H1 (cell line): ENCODE measurements at regions not wholly inside any gene's neighbourhood (a gene's known extent, or its start where the extent isn't known, plus 50 kb on each side); places are given as distances from the start of the nearest gene placed in this dataset.

Experiments used
- CTCF ChIA-PET: fragments of 300-600 bp; sonication (Branson Sonifier 250); formaldehyde crosslinking; loops from one replicate; lab custom pipeline; 2021; ENCODE audit not compliant: partially characterized antibody; lab: Charles Lee
- POLR2A ChIA-PET: fragments of 300-600 bp; sonication (Branson Sonifier 250); formaldehyde crosslinking; loops from one replicate; lab custom pipeline; 2021; ENCODE audit warnings: inconsistent platforms; ENCODE audit not compliant: partially characterized antibody; lab: Charles Lee
- DNase-seq, 2 experiments: peaks; one replicate each; pipeline versions ENCODE4 v3.0.0 to v3.0.0-alpha.2; 2010 to 2022; ENCODE audit warnings: low spot score in 2 of 2, low read depth in 1 of 2, mixed read lengths in 1 of 2
- FAIRE-seq: peaks from 2 replicates; lab custom pipeline; 2011; peaks lifted over from hg19 to GRCh38; lab: Jason Lieb, UNC
- H2AFZ ChIP-seq: 2 replicates; pipeline ENCODE4 v1.8.1; 2012; ENCODE audit warnings: low read length, inconsistent platforms
- H2AK5ac ChIP-seq: 2 replicates; pipeline ENCODE4 v1.6.1; 2013; ENCODE audit warnings: low read depth, low read length
- H2BK120ac ChIP-seq: replicated peaks from 2 replicates; pipeline ENCODE3; 2013; ENCODE audit warnings: low read depth, low read length, inconsistent platforms
- H2BK12ac ChIP-seq: 2 replicates; pipeline ENCODE4 v1.6.1; 2013; ENCODE audit warnings: low read depth, low read length
- H2BK15ac ChIP-seq: 2 replicates; pipeline ENCODE4 v1.6.1; 2013; ENCODE audit warnings: low read length
- H2BK20ac ChIP-seq: 2 replicates; pipeline ENCODE4 v1.6.1; 2013; ENCODE audit warnings: low read length
- H2BK5ac ChIP-seq: 2 replicates; pipeline ENCODE4 v1.6.1; 2013; ENCODE audit warnings: low read depth, low read length
- H3K14ac ChIP-seq: 2 replicates; pipeline ENCODE4 v1.6.1; 2013; ENCODE audit warnings: inconsistent platforms; ENCODE audit not compliant: insufficient read length
- H3K18ac ChIP-seq: 2 replicates; pipeline ENCODE4 v1.6.1; 2013; ENCODE audit warnings: low read length; ENCODE audit errors: extremely low read depth
- H3K23ac ChIP-seq: 2 replicates; pipeline ENCODE4 v1.6.1; 2013; ENCODE audit warnings: inconsistent platforms; ENCODE audit not compliant: insufficient read length
- H3K23me2 ChIP-seq: 2 replicates; pipeline ENCODE4 v1.6.1; 2013; ENCODE audit warnings: low read depth, low read length
- H3K27ac ChIP-seq: 2 replicates; pipeline ENCODE4 v1.6.1; 2011; ENCODE audit warnings: low read depth, low read length, inconsistent platforms
- H3K27me3 ChIP-seq, 4 experiments: replicated peaks in 1 of 4; 1 replicate in 1 of 4; 2 replicates in 3 of 4; pipeline versions ENCODE4 v1.6.1 to v1.8.1; 2011 to 2013; ENCODE audit warnings: low read length in 3 of 4, mild to moderate bottlenecking in 3 of 4, inconsistent platforms in 2 of 4, mixed read lengths in 2 of 4, moderate library complexity in 1 of 4; ENCODE audit not compliant: control insufficient read depth in 3 of 4, insufficient read depth in 3 of 4; ENCODE audit errors: extremely low read depth in 1 of 4
- H3K36me3 ChIP-seq, 4 experiments: 2 replicates each; pipeline versions ENCODE4 v1.6.1 to v1.8.1; 2011 to 2013; ENCODE audit warnings: mild to moderate bottlenecking in 4 of 4, low read length in 3 of 4, moderate library complexity in 2 of 4, control low read depth in 1 of 4, inconsistent platforms in 1 of 4; ENCODE audit not compliant: insufficient read depth in 4 of 4, control insufficient read depth in 2 of 4
- H3K4ac ChIP-seq: replicated peaks from 2 replicates; pipeline ENCODE3; 2013; ENCODE audit warnings: low read length, low read depth, mixed read lengths, inconsistent platforms; ENCODE audit not compliant: insufficient read length
- H3K4me1 ChIP-seq, 4 experiments: replicated peaks in 1 of 4; 1 replicate in 1 of 4; 2 replicates in 3 of 4; pipeline versions ENCODE4 v1.6.1 to v1.8.1; 2011 to 2013; ENCODE audit warnings: low read length in 3 of 4, inconsistent platforms in 2 of 4, mixed read lengths in 1 of 4; ENCODE audit not compliant: insufficient read depth in 4 of 4, control insufficient read depth in 3 of 4
- H3K4me2 ChIP-seq, 2 experiments: 2 replicates each; pipeline versions ENCODE4 v1.6.1 to v1.8.1; 2011 to 2013; ENCODE audit warnings: low read depth in 2 of 2, low read length in 2 of 2, control low read depth in 1 of 2, inconsistent platforms in 1 of 2, mild to moderate bottlenecking in 1 of 2; ENCODE audit not compliant: insufficient read depth in 1 of 2
- H3K4me3 ChIP-seq, 4 experiments: fragments of 200-600, 300-600 bp in 1 of 4; sonication (generic), shearing (Covaris generic), sonication (Bioruptor Twin) in 1 of 4; 2 replicates each; pipeline versions ENCODE4 v1.5.1 to v1.8.1; 2011 to 2016; ENCODE audit warnings: low read length in 4 of 4, low read depth in 3 of 4, control low read depth in 2 of 4, inconsistent platforms in 2 of 4, mild to moderate bottlenecking in 2 of 4, mixed read lengths in 1 of 4, moderate library complexity in 1 of 4; ENCODE audit not compliant: insufficient read depth in 2 of 4; ENCODE audit errors: extremely low read depth in 1 of 4
- H3K56ac ChIP-seq: replicated peaks from 2 replicates; pipeline ENCODE3; 2013; ENCODE audit warnings: low read depth, mild to moderate bottlenecking, mixed read lengths, low read length, inconsistent platforms; ENCODE audit not compliant: insufficient read length
- H3K79me1 ChIP-seq: 2 replicates; pipeline ENCODE4 v1.6.1; 2013; ENCODE audit warnings: low read depth, low read length, control low read depth
- H3K79me2 ChIP-seq, 2 experiments: 2 replicates each; pipeline versions ENCODE4 v1.6.1 to v1.8.1; 2012 to 2013; ENCODE audit warnings: low read length in 2 of 2, mild to moderate bottlenecking in 2 of 2, inconsistent platforms in 1 of 2; ENCODE audit not compliant: insufficient read depth in 2 of 2, control insufficient read depth in 1 of 2
- H3K9ac ChIP-seq, 4 experiments: replicated peaks in 1 of 4; 1 replicate in 1 of 4; 2 replicates in 3 of 4; pipeline versions ENCODE4 v1.6.1 to v1.8.1; 2011 to 2013; ENCODE audit warnings: low read depth in 3 of 4, low read length in 3 of 4, control low read depth in 2 of 4, mild to moderate bottlenecking in 2 of 4, moderate library complexity in 2 of 4, inconsistent platforms in 1 of 4; ENCODE audit errors: extremely low read depth in 1 of 4
- H3K9me3 ChIP-seq, 2 experiments: 2 replicates each; pipeline versions ENCODE4 v1.6.1 to v1.8.1; 2012 to 2013; ENCODE audit warnings: mild to moderate bottlenecking in 2 of 2, moderate library complexity in 2 of 2, control low read depth in 1 of 2, inconsistent platforms in 1 of 2, low read depth in 1 of 2, low read length in 1 of 2, mixed read lengths in 1 of 2; ENCODE audit not compliant: insufficient read depth in 2 of 2
- H4K20me1 ChIP-seq, 2 experiments: replicated peaks in 1 of 2; 2 replicates each; pipeline versions ENCODE3 to v1.8.1; 2011 to 2013; ENCODE audit warnings: inconsistent platforms in 2 of 2, low read length in 2 of 2, mild to moderate bottlenecking in 1 of 2; ENCODE audit not compliant: insufficient read depth in 2 of 2, control insufficient read depth in 1 of 2
- H4K5ac ChIP-seq: 2 replicates; pipeline ENCODE4 v1.6.1; 2013; ENCODE audit warnings: low read length, low read depth, mixed read lengths, inconsistent platforms; ENCODE audit not compliant: insufficient read length
- H4K8ac ChIP-seq: 2 replicates; pipeline ENCODE4 v1.8.0; 2013; ENCODE audit warnings: mild to moderate bottlenecking, moderate library complexity, low read length, inconsistent platforms; ENCODE audit not compliant: insufficient read depth; ENCODE audit errors: extremely low read depth
- H4K91ac ChIP-seq: replicated peaks from 2 replicates; pipeline ENCODE3; 2013; ENCODE audit warnings: low read length, mixed read lengths, inconsistent platforms; ENCODE audit not compliant: insufficient read length
- CBX5 ChIP-seq: fragments of 300-800, 300-1000 bp; sonication (generic); IDR thresholded peaks from 2 replicates; pipeline ENCODE4 v1.7.1; 2016; ENCODE audit warnings: antibody characterized with exemption, low read length, low read depth
- MAFK ChIP-seq: IDR thresholded peaks from 2 replicates; pipeline ENCODE4 v1.6.1; 2012; ENCODE audit warnings: low read depth, mild to moderate bottlenecking, improper control_type of control experiment, low read length
- POLR2A ChIP-seq, 2 experiments: IDR thresholded peaks; 1 replicate in 1 of 2; 2 replicates in 1 of 2; pipeline ENCODE4 v1.6.1; 2011; ENCODE audit warnings: low read depth in 2 of 2, low read length in 2 of 2, mild to moderate bottlenecking in 2 of 2; ENCODE audit errors: control extremely low read depth in 1 of 2
- SIRT6 ChIP-seq: IDR thresholded peaks from one replicate; pipeline ENCODE4 v1.7.1; 2012; ENCODE audit warnings: low read length, inconsistent platforms
- WGBS, 2 experiments: shearing (Covaris generic) in 1 of 2; methylation state at CpG; one replicate each; pipeline versions ENCODE4 v1.1.6 to v1.1.7; 2013 to 2015; ENCODE audit warnings: low lambda C conversion rate in 2 of 2, mixed read lengths in 2 of 2, inconsistent platforms in 1 of 2, low coverage in 1 of 2, missing lambda C conversion rate in 1 of 2; ENCODE audit not compliant: insufficient replicate concordance in 2 of 2, insufficient coverage in 1 of 2, insufficient read length in 1 of 2; ENCODE audit errors: extremely low coverage in 1 of 2, missing lambda C conversion rate in 1 of 2; 5-methylcytosine and 5-hydroxymethylcytosine counted together

GRCh38 chr4:107468812-107469211 lies 251.2 kb downstream of the PAPSS1 start:
- no peaks in the 10 kb centered on the region for H3K27me3 ChIP-seq
- DNase-seq (no peak), FAIRE-seq (no peak)
- no peak overlapping the region for H3K4me2 ChIP-seq
- no peak overlapping the region for H3K27ac ChIP-seq
- no peak overlapping the region for H2AFZ ChIP-seq
- H3K36me3 ChIP-seq = no peaks in the 10 kb centered on the region
- H2BK20ac ChIP-seq = no peak overlapping the region
- no peak overlapping the region for H3K4me3 ChIP-seq
- no peak overlapping the region for H3K4ac ChIP-seq
- no peaks in the 10 kb centered on the region for H3K4me1 ChIP-seq
- H3K56ac ChIP-seq = no peak overlapping the region
- no peak overlapping the region for H3K14ac ChIP-seq
- H3K79me2 ChIP-seq = no peaks in the 10 kb centered on the region
- no peak overlapping the region for H2BK120ac ChIP-seq
- no peaks in the 10 kb centered on the region for H4K20me1 ChIP-seq
- no peak overlapping the region for H2BK15ac ChIP-seq
- POLR2A ChIA-PET = no interaction called here
- H3K9me3 ChIP-seq = no peaks in the 10 kb centered on the region
- TF ChIP-seq SIRT6 = no peak
- TF ChIP-seq POLR2A (IDR thresholded peaks at IDR 0.05; ENCODE audit: control extremely low read depth in 1 of 2, low read depth in 2 of 2, low read length in 2 of 2) = no peak
- no peak for TF ChIP-seq CBX5
- no peak for TF ChIP-seq MAFK
- no peaks in the 10 kb centered on the region for H3K23me2 ChIP-seq
- H3K79me1 ChIP-seq = no peaks in the 10 kb centered on the region
- no peak overlapping the region for H2BK5ac ChIP-seq
- H2BK12ac ChIP-seq = no peak overlapping the region
- CTCF ChIA-PET = interaction anchor here (0.6 to 1.6 kb wide), 3 partner anchors 13 to 672 kb away, joined by 3 to 5 read pairs (median 4); no protein-coding TSS in a partner anchor
- H4K91ac ChIP-seq = no peak overlapping the region
- no peak overlapping the region for H2AK5ac ChIP-seq
- no peak overlapping the region for H4K8ac ChIP-seq
- WGBS, 2 experiments = 80% methylated on average over 3 of the region's 3 CpGs; no CpG with 5 or more reads in 1 of the 2 experiments
- H4K5ac ChIP-seq = no peak overlapping the region
- no peak overlapping the region for H3K9ac ChIP-seq
- no peak overlapping the region for H3K18ac ChIP-seq
- H3K23ac ChIP-seq = no peak overlapping the region
